Memory B cell (primary cell): ENCODE measurements at regions not wholly inside any gene's neighbourhood (a gene's known extent, or its start where the extent isn't known, plus 50 kb on each side); places are given as distances from the start of the nearest gene placed in this dataset.

Source experiments
- ATAC-seq: fragments of 150-1000 bp; cut with Tn5 transposase; 2 replicates; pipeline ENCODE4 v1.10.0; 2021; ENCODE audit warnings: low read depth, mild to moderate bottlenecking, moderate library complexity
- DNase-seq, 2 donors: peaks; one replicate each; pipeline ENCODE4 v3.0.0; 2022; ENCODE audit warnings: low spot score in 2 of 2
- H3K27ac Mint-ChIP-seq: one replicate; pipeline ENCODE4 v1.8.0; 2022; ENCODE audit warnings: mild to moderate bottlenecking, moderate library complexity, mixed read lengths
- H3K27me3 Mint-ChIP-seq: one replicate; pipeline ENCODE4 v1.8.0; 2022; ENCODE audit warnings: mixed read lengths
- H3K36me3 Mint-ChIP-seq: one replicate; pipeline ENCODE4 v1.8.0; 2022; ENCODE audit warnings: mild to moderate bottlenecking, mixed read lengths
- H3K4me1 Mint-ChIP-seq: one replicate; pipeline ENCODE4 v1.8.0; 2022; ENCODE audit warnings: mixed read lengths
- H3K4me3 Mint-ChIP-seq: one replicate; pipeline ENCODE4 v1.8.0; 2022; ENCODE audit warnings: mild to moderate bottlenecking, moderate library complexity, mixed read lengths
- H3K9me3 Mint-ChIP-seq: one replicate; pipeline ENCODE4 v1.8.0; 2022; ENCODE audit warnings: mixed read lengths

- H3K36me3 Mint-ChIP-seq: no peaks in the 10 kb centered on the region
- no peak overlapping the region for H3K4me3 Mint-ChIP-seq
- H3K27me3 Mint-ChIP-seq: peaks cover 11% of the 10 kb centered on the region
- ATAC-seq (no peak), DNase-seq (no peak)
- H3K27ac Mint-ChIP-seq: no peak overlapping the region
- H3K9me3 Mint-ChIP-seq: peaks cover 6% of the 10 kb centered on the region
- no peaks in the 10 kb centered on the region for H3K4me1 Mint-ChIP-seq
Observed at GRCh38 chr12:105946493-105946901, 192.3 kb downstream of the NUAK1 start.

GRCh38 chr12:105947906-105948305 is 190.8 kb downstream of the NUAK1 start:
- H3K27me3 Mint-ChIP-seq: peaks cover 11% of the 10 kb centered on the region
- no peaks in the 10 kb centered on the region for H3K4me1 Mint-ChIP-seq
- no peak for DNase-seq
- no peaks in the 10 kb centered on the region for H3K36me3 Mint-ChIP-seq
- H3K4me3 Mint-ChIP-seq: no peak overlapping the region
- no peak overlapping the region for H3K27ac Mint-ChIP-seq
- H3K9me3 Mint-ChIP-seq: peaks cover 6% of the 10 kb centered on the region
- ATAC-seq: no peak

DNA sequence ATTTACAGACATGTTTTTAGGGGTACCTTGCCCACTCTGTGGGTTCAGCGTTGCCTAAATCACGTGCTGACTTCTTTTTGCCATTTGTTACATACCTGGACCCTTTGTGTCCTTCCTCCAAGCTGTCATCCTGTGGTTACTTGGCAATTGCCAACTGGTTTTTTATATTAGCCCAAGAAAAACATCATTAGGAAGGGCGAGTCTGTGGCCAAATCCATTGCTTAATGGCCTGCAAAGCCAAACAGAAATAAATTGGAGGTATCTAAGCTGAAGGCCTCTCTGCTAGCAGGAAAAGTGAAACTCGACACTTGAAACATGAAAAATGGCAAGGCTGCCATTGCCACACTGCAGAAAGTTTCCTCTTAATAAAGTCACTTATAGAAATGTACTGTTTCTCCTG is 190.4 kb downstream of the NUAK1 start:
- Mint-ChIP-seq H3K27ac (no peak overlapping the region), H3K4me3 (no peak overlapping the region), H3K36me3 (no peaks in the 10 kb centered on the region), H3K27me3 (peaks cover 11% of the 10 kb centered on the region), H3K4me1 (no peaks in the 10 kb centered on the region), H3K9me3 (peaks cover 6% of the 10 kb centered on the region)
- ATAC-seq: no peak
- DNase-seq: no peak

DNA sequence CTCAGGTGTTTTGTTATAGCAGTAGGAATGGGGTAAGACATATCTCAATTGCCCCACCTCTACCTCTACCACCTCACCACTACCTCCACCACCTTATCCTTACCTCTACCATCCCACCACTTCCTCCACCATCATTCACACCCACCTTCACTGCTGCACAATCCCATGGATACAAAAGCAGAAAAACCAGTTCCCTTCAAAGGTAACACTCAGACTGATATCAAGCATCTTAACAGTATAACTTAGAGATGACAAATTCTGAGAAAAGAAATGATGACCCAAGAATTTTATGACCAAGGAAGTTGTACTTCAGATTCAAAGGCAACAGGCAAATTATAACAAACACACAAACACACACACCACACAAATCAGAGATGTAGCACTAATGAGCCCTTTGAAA is 189.4 kb downstream of the NUAK1 start:
- H3K36me3 Mint-ChIP-seq: no peaks in the 10 kb centered on the region
- H3K9me3 Mint-ChIP-seq: peaks cover 6% of the 10 kb centered on the region
- no peaks in the 10 kb centered on the region for H3K4me1 Mint-ChIP-seq
- no peak for DNase-seq
- H3K27ac Mint-ChIP-seq: no peak overlapping the region
- ATAC-seq: no peak
- no peak overlapping the region for H3K4me3 Mint-ChIP-seq
- peaks cover 11% of the 10 kb centered on the region for H3K27me3 Mint-ChIP-seq

DNA sequence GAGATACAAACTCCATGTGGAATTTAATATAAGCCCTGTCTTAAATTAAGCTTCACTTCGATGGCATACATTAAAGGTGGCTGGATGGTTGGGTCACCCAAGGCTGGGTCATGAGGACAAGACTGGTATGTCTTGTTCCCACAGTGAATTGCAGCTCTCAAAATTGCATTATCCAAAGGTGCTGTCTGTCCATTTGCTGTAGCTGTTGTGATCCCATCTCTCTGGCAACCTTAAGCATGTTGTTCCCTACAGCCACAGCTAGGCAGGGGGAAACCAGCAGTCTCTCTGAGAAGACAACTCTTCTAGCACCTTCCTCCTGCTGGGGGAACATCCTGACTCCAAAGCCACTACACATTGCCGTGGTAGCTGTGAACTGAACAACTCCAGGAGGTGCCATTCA is 187.0 kb downstream of the NUAK1 start:
- Mint-ChIP-seq H3K4me3 (no peak overlapping the region), H3K4me1 (no peaks in the 10 kb centered on the region), H3K27ac (no peak overlapping the region), H3K9me3 (peaks cover 6% of the 10 kb centered on the region), H3K27me3 (peaks cover 11% of the 10 kb centered on the region), H3K36me3 (no peaks in the 10 kb centered on the region)
- no peak for ATAC-seq
- DNase-seq: no peak

GRCh38 chr12:105954951-105955931 is 183.5 kb downstream of the NUAK1 start:
- Mint-ChIP-seq H3K27ac (no peak overlapping the region), H3K4me1 (no peaks in the 10 kb centered on the region), H3K36me3 (no peaks in the 10 kb centered on the region), H3K27me3 (peaks cover 4% of the 10 kb centered on the region), H3K4me3 (no peak overlapping the region), H3K9me3 (no peaks in the 10 kb centered on the region)
- no peak for ATAC-seq
- no peak for DNase-seq

DNA sequence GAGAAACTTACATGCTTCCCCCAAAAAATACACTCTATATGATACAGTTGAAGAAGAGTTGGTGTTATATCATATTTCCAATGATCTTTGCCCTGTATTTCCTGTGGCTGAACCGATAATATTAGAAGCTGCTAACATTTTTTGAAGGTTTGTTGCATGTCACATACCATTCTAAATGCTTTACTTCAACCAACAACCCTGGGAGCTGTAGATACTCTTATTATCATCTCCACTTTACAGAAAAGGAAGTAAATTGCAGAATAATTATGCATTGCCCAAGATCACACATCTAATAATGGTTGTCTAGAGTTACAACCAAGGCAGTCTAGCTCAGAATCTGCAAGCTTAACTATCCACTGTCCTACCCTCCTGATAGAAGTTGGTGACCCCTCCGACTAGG is 182.8 kb downstream of the NUAK1 start:
- Mint-ChIP-seq H3K4me1 (no peaks in the 10 kb centered on the region), H3K4me3 (no peak overlapping the region), H3K27ac (no peak overlapping the region), H3K9me3 (no peaks in the 10 kb centered on the region), H3K27me3 (peaks cover 4% of the 10 kb centered on the region), H3K36me3 (no peaks in the 10 kb centered on the region)
- no peak for ATAC-seq
- DNase-seq: no peak

- DNase-seq: no peak
- H3K27me3 Mint-ChIP-seq: peaks cover 3% of the 10 kb centered on the region
- H3K36me3 Mint-ChIP-seq: no peaks in the 10 kb centered on the region
- H3K4me3 Mint-ChIP-seq: no peak overlapping the region
- no peak overlapping the region for H3K27ac Mint-ChIP-seq
- H3K9me3 Mint-ChIP-seq: peaks cover 2% of the 10 kb centered on the region
- H3K4me1 Mint-ChIP-seq: no peaks in the 10 kb centered on the region
- no peak for ATAC-seq
Observed at GRCh38 chr12:105956662-105957457, 181.9 kb downstream of the NUAK1 start.

- H3K27me3 Mint-ChIP-seq: peaks cover 3% of the 10 kb centered on the region
- H3K4me1 Mint-ChIP-seq: no peaks in the 10 kb centered on the region
- H3K4me3 Mint-ChIP-seq: no peak overlapping the region
- H3K9me3 Mint-ChIP-seq: peaks cover 2% of the 10 kb centered on the region
- H3K36me3 Mint-ChIP-seq: no peaks in the 10 kb centered on the region
- ATAC-seq (no peak), DNase-seq (no peak)
- no peak overlapping the region for H3K27ac Mint-ChIP-seq
Observed at GRCh38 chr12:105960319-105961083, 178.3 kb downstream of the NUAK1 start.

DNA sequence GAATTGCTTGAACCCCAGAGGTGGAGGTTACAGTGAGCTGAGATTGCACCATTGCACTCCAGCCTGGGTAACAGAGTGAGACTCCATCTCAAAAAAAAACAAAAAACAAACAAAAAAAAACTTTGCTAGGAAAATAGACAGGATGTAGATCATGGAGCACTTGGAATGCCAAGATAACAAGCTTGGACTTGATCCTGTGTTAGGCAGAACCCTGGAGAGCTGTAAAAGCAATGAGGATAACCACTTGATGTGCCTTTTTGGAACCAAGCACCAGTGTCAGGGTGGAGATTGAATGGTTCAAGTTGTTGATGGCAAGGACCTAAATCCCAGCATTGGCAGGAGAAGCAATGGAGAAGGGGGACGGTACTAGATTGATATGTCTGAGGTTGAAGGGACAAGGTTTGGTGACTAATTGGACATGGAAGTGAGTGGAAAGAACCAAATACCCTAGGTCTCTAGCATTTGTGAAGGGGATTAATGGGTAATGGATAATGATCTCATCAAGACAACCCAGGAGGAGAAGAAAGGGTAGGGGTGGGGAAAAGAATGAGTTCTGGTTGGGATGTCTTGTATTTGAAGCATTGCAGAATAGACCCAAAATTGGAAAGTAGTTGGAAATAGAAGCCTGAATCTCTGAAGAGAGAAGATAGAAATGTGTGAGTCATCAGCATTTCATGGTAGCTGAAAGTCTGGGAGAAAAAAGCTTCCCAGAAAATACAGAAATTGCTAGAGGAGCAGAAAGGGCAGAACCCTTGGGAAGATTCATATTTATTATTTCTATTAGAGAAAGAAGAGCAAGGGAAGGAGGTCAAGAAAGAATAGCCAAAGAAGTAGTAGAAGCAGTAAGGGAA is 176.7 kb downstream of the NUAK1 start:
- ATAC-seq (no peak), DNase-seq (no peak)
- Mint-ChIP-seq H3K27ac (no peak overlapping the region), H3K36me3 (no peaks in the 10 kb centered on the region), H3K4me1 (no peaks in the 10 kb centered on the region), H3K9me3 (peaks cover 2% of the 10 kb centered on the region), H3K27me3 (peaks cover 6% of the 10 kb centered on the region), H3K4me3 (no peak overlapping the region)

DNA sequence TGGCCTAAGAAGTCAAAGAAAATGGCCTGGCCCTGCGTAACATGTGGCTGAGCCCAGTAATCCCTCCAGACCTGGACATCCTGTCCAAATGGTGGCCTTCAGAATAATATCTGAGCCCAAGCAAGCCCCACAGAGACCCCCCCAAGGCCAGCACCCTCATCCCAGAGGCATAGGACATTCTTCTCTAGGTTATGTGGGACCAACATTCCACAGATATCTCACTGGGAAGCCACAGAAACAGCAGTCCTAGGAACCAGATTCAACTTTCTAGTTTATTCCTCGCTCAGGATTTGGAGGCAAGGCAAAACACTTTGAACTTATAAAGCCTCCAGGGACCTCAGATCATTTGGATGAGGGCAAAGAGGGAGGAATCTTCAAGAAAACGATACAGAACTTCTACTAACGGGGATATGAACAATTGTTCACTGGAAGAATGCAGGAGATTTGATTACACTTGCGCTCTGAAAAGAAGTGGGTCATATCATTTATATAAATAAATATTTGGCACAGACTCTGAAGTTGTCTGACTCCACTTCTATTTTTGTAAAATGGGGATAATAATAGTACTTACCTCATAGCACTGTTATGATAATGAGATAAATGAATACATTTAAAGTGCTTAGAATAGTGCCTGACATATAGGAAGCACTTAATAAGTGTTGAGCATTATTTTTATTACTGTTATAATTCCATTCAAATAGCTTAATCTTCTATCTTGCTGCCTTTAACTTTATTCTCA is 171.5 kb downstream of the NUAK1 start:
- Mint-ChIP-seq H3K36me3 (no peaks in the 10 kb centered on the region), H3K27me3 (peaks cover 10% of the 10 kb centered on the region), H3K4me1 (no peaks in the 10 kb centered on the region), H3K9me3 (peaks cover 5% of the 10 kb centered on the region), H3K4me3 (no peak overlapping the region), H3K27ac (no peak overlapping the region)
- DNase-seq (no peak), ATAC-seq (no peak)

- no peak overlapping the region for H3K27ac Mint-ChIP-seq
- no peaks in the 10 kb centered on the region for H3K36me3 Mint-ChIP-seq
- ATAC-seq (no peak), DNase-seq (no peak)
- no peaks in the 10 kb centered on the region for H3K4me1 Mint-ChIP-seq
- no peak overlapping the region for H3K4me3 Mint-ChIP-seq
- H3K9me3 Mint-ChIP-seq: peaks cover 5% of the 10 kb centered on the region
- H3K27me3 Mint-ChIP-seq: peaks cover 9% of the 10 kb centered on the region
Observed at GRCh38 chr12:105968025-105968424, 170.7 kb downstream of the NUAK1 start.

- H3K9me3 Mint-ChIP-seq: peaks cover 5% of the 10 kb centered on the region
- H3K27ac Mint-ChIP-seq: no peak overlapping the region
- no peak for ATAC-seq
- DNase-seq: no peak
- H3K4me3 Mint-ChIP-seq: no peak overlapping the region
- H3K4me1 Mint-ChIP-seq: no peaks in the 10 kb centered on the region
- H3K27me3 Mint-ChIP-seq: peaks cover 9% of the 10 kb centered on the region
- H3K36me3 Mint-ChIP-seq: no peaks in the 10 kb centered on the region
Observed at GRCh38 chr12:105970885-105971284, 167.9 kb downstream of the NUAK1 start.
